DOHH2 (cell line): ENCODE measurements at regions not wholly inside any gene's neighbourhood (a gene's known extent, or its start where the extent isn't known, plus 50 kb on each side); places are given as distances from the start of the nearest gene placed in this dataset.

Source experiments
- H3F3A ChIP-seq: fragments of 200-600 bp; sonication (generic), shearing (Covaris generic); 2 replicates; pipeline ENCODE4 v1.6.0; 2016; ENCODE audit warnings: antibody characterized with exemption, mild to moderate bottlenecking; ENCODE audit not compliant: control insufficient read depth, insufficient read depth
- H3K27ac ChIP-seq: fragments of 200-600 bp; sonication (generic); 2 replicates; pipeline ENCODE4 v1.5.1; 2014; ENCODE audit warnings: low read depth, mild to moderate bottlenecking, low read length, moderate library complexity
- H3K27me3 ChIP-seq: fragments of 200-600 bp; sonication (generic); 2 replicates; pipeline ENCODE4 v1.6.1; 2014; ENCODE audit warnings: mild to moderate bottlenecking, low read length, mixed read lengths; ENCODE audit not compliant: control insufficient read depth
- H3K36me3 ChIP-seq: fragments of 200-600 bp; sonication (generic); 2 replicates; pipeline ENCODE4 v1.6.1; 2014; ENCODE audit warnings: mild to moderate bottlenecking, low read length, moderate library complexity, mixed read lengths; ENCODE audit not compliant: control insufficient read depth
- H3K4me1 ChIP-seq: fragments of 200-600 bp; sonication (generic); 2 replicates; pipeline ENCODE4 v1.6.1; 2014; ENCODE audit warnings: mild to moderate bottlenecking, low read length, mixed read lengths; ENCODE audit not compliant: control insufficient read depth
- H3K4me2 ChIP-seq: fragments of 200-600 bp; sonication (generic); 2 replicates; pipeline ENCODE4 v1.6.0; 2014; ENCODE audit warnings: mild to moderate bottlenecking, low read length, moderate library complexity
- H3K4me3 ChIP-seq: fragments of 200-600 bp; sonication (generic); 2 replicates; pipeline ENCODE4 v1.5.1; 2014; ENCODE audit warnings: mild to moderate bottlenecking, low read length, mixed read lengths
- H3K79me2 ChIP-seq: fragments of 200-600 bp; sonication (generic); 2 replicates; pipeline ENCODE4 v1.6.1; 2014; ENCODE audit warnings: mild to moderate bottlenecking, low read length, mixed read lengths; ENCODE audit not compliant: control insufficient read depth
- H3K9me2 ChIP-seq: fragments of 200-600 bp; sonication (generic); replicated peaks from 2 replicates; pipeline ENCODE4 v1.6.1; 2014; ENCODE audit warnings: mild to moderate bottlenecking, low read length, mixed read lengths; ENCODE audit not compliant: control insufficient read depth
- H3K9me3 ChIP-seq: fragments of 200-600 bp; sonication (generic); 2 replicates; pipeline ENCODE4 v1.6.1; 2014; ENCODE audit warnings: antibody characterized with exemption, low read length, mixed read lengths; ENCODE audit not compliant: control insufficient read depth, insufficient read depth
- H4K20me1 ChIP-seq: fragments of 200-600 bp; sonication (generic); 2 replicates; pipeline ENCODE4 v1.6.0; 2014; ENCODE audit warnings: low read depth, mild to moderate bottlenecking, antibody characterized with exemption, low read length, moderate library complexity; ENCODE audit not compliant: control insufficient read depth, insufficient read depth
- CTCF ChIP-seq: fragments of 200-600 bp; sonication (generic); IDR thresholded peaks from one replicate; pipeline ENCODE4 v1.5.1; 2014; ENCODE audit warnings: antibody characterized with exemption, mild to moderate bottlenecking, low read depth, low read length; ENCODE audit not compliant: poor library complexity, severe bottlenecking
- EZH2phosphoT487 ChIP-seq: fragments of 200-600 bp; sonication (generic); IDR thresholded peaks from 2 replicates; pipeline ENCODE4 v1.6.1; 2017; ENCODE audit warnings: borderline replicate concordance, mild to moderate bottlenecking, antibody characterized with exemption, low read length, moderate library complexity, mixed read lengths

- Histone ChIP-seq H3K9me2 (no peaks in the 10 kb centered on the region), H3F3A (no peaks in the 10 kb centered on the region), H3K4me3 (no peak overlapping the region), H3K27me3 (no peaks in the 10 kb centered on the region), H3K9me3 (no peaks in the 10 kb centered on the region), H4K20me1 (no peaks in the 10 kb centered on the region), H3K27ac (no peak overlapping the region), H3K79me2 (no peaks in the 10 kb centered on the region), H3K36me3 (no peaks in the 10 kb centered on the region), H3K4me1 (no peaks in the 10 kb centered on the region), H3K4me2 (no peak overlapping the region)
- TF ChIP-seq CTCF (no peak), EZH2phosphoT487 (no peak)
Measured at GRCh38 chr14:104334424-104335161, 196.2 kb downstream of the KIF26A start.

GRCh38 chr14:104335176-104335575, 196.8 kb downstream of the KIF26A start:
- Histone ChIP-seq H4K20me1 (no peaks in the 10 kb centered on the region), H3K4me1 (no peaks in the 10 kb centered on the region), H3K27me3 (no peaks in the 10 kb centered on the region), H3F3A (no peaks in the 10 kb centered on the region), H3K9me3 (no peaks in the 10 kb centered on the region), H3K79me2 (no peaks in the 10 kb centered on the region), H3K4me3 (no peak overlapping the region), H3K4me2 (no peak overlapping the region), H3K9me2 (no peaks in the 10 kb centered on the region), H3K36me3 (no peaks in the 10 kb centered on the region), H3K27ac (no peak overlapping the region)
- TF ChIP-seq CTCF (no peak), EZH2phosphoT487 (no peak)

- H3K9me2 ChIP-seq: no peaks in the 10 kb centered on the region
- H4K20me1 ChIP-seq: no peaks in the 10 kb centered on the region
- no peaks in the 10 kb centered on the region for H3K36me3 ChIP-seq
- no peaks in the 10 kb centered on the region for H3K27me3 ChIP-seq
- TF ChIP-seq CTCF (no peak), EZH2phosphoT487 (no peak)
- H3K4me1 ChIP-seq: no peaks in the 10 kb centered on the region
- no peak overlapping the region for H3K4me2 ChIP-seq
- H3K27ac ChIP-seq: no peak overlapping the region
- no peaks in the 10 kb centered on the region for H3K9me3 ChIP-seq
- no peaks in the 10 kb centered on the region for H3K79me2 ChIP-seq
- no peak overlapping the region for H3K4me3 ChIP-seq
- H3F3A ChIP-seq: no peaks in the 10 kb centered on the region
Measured at GRCh38 chr14:104335611-104336010, 197.2 kb downstream of the KIF26A start.
